ENCODE measurements at regions not wholly inside any gene's neighbourhood (a gene's known extent, or its start where the extent isn't known, plus 50 kb on each side); places are given as distances from the start of the nearest gene placed in this dataset.

GRCh38 chr3:46116996-46117395 lies 89.7 kb upstream of the XCR1 start:
- no peak overlapping the region for H3K4me3 ChIP-seq (ENCODE audit: low read depth in 1 of 2, low read length in 2 of 2)
- peaks cover 0 to 5% of the 10 kb centered on the region in 2 donors for H3K27me3 ChIP-seq (ENCODE audit: control insufficient read depth in 1 of 2, insufficient read depth in 2 of 2, low read length in 2 of 2)
- no peaks in the 10 kb centered on the region for H3K9me3 ChIP-seq (ENCODE audit: control insufficient read depth in 1 of 2, low read length in 2 of 2)
- H3K4me1 ChIP-seq (ENCODE audit: control insufficient read depth in 1 of 2, insufficient read depth in 2 of 2, low read length in 2 of 2): peaks cover 0 to 10% of the 10 kb centered on the region in 2 donors
- no peak overlapping the region for H3K9ac ChIP-seq (ENCODE audit: low read depth in 1 of 2, low read length in 2 of 2)
- H3K27ac ChIP-seq (ENCODE audit: low read depth, low read length): no peak overlapping the region
- no peaks in the 10 kb centered on the region for H3K36me3 ChIP-seq (ENCODE audit: control insufficient read depth in 1 of 2, insufficient read depth in 2 of 2, low read length in 2 of 2)

GRCh38 chr3:46114323-46114988 lies 87.2 kb upstream of the XCR1 start:
- Histone ChIP-seq H3K4me3 (ENCODE audit: low read depth in 1 of 2, low read length in 2 of 2) (no peak overlapping the region), H3K27me3 (ENCODE audit: control insufficient read depth in 1 of 2, insufficient read depth in 2 of 2, low read length in 2 of 2) (no peaks in the 10 kb centered on the region), H3K36me3 (ENCODE audit: control insufficient read depth in 1 of 2, insufficient read depth in 2 of 2, low read length in 2 of 2) (no peaks in the 10 kb centered on the region), H3K27ac (ENCODE audit: low read depth, low read length) (no peak overlapping the region), H3K9me3 (ENCODE audit: control insufficient read depth in 1 of 2, low read length in 2 of 2) (no peaks in the 10 kb centered on the region), H3K9ac (ENCODE audit: low read depth in 1 of 2, low read length in 2 of 2) (no peak overlapping the region), H3K4me1 (ENCODE audit: control insufficient read depth in 1 of 2, insufficient read depth in 2 of 2, low read length in 2 of 2) (peaks cover 4 to 22% of the 10 kb centered on the region in 2 donors)

GRCh38 chr3:46113608-46114007 lies 86.3 kb upstream of the XCR1 start:
- no peak overlapping the region for H3K27ac ChIP-seq (ENCODE audit: low read depth, low read length)
- no peaks in the 10 kb centered on the region for H3K9me3 ChIP-seq (ENCODE audit: control insufficient read depth in 1 of 2, low read length in 2 of 2)

GRCh38 chr3:46112984-46113383 lies 85.7 kb upstream of the XCR1 start:
- H3K27ac ChIP-seq (ENCODE audit: low read depth, low read length): no peak overlapping the region

More at GRCh38 chr3:46113608-46114007, 86.3 kb upstream of the XCR1 start:
- no peaks in the 10 kb centered on the region for H3K27me3 ChIP-seq (ENCODE audit: control insufficient read depth in 1 of 2, insufficient read depth in 2 of 2, low read length in 2 of 2)
- H3K36me3 ChIP-seq (ENCODE audit: control insufficient read depth in 1 of 2, insufficient read depth in 2 of 2, low read length in 2 of 2): no peaks in the 10 kb centered on the region
- H3K4me3 ChIP-seq (ENCODE audit: low read depth in 1 of 2, low read length in 2 of 2): no peak overlapping the region
- H3K4me1 ChIP-seq (ENCODE audit: control insufficient read depth in 1 of 2, insufficient read depth in 2 of 2, low read length in 2 of 2): peaks cover 8 to 31% of the 10 kb centered on the region in 2 donors
- no peak overlapping the region for H3K9ac ChIP-seq (ENCODE audit: low read depth in 1 of 2, low read length in 2 of 2)

GRCh38 chr3:46112296-46112695 lies 85.0 kb upstream of the XCR1 start:
- no peaks in the 10 kb centered on the region for H3K9me3 ChIP-seq (ENCODE audit: control insufficient read depth in 1 of 2, low read length in 2 of 2)
- peaks cover 11 to 37% of the 10 kb centered on the region in 2 donors for H3K4me1 ChIP-seq (ENCODE audit: control insufficient read depth in 1 of 2, insufficient read depth in 2 of 2, low read length in 2 of 2)
- no peaks in the 10 kb centered on the region for H3K27me3 ChIP-seq (ENCODE audit: control insufficient read depth in 1 of 2, insufficient read depth in 2 of 2, low read length in 2 of 2)
- H3K9ac ChIP-seq (ENCODE audit: low read depth in 1 of 2, low read length in 2 of 2): no peak overlapping the region
- H3K27ac ChIP-seq (ENCODE audit: low read depth, low read length): no peak overlapping the region
- H3K36me3 ChIP-seq (ENCODE audit: control insufficient read depth in 1 of 2, insufficient read depth in 2 of 2, low read length in 2 of 2): no peaks in the 10 kb centered on the region
- H3K4me3 ChIP-seq (ENCODE audit: low read depth in 1 of 2, low read length in 2 of 2): no peak overlapping the region

More at GRCh38 chr3:46112984-46113383, 85.7 kb upstream of the XCR1 start:
- no peak overlapping the region for H3K4me3 ChIP-seq (ENCODE audit: low read depth in 1 of 2, low read length in 2 of 2)
- H3K4me1 ChIP-seq (ENCODE audit: control insufficient read depth in 1 of 2, insufficient read depth in 2 of 2, low read length in 2 of 2): peaks cover 11 to 37% of the 10 kb centered on the region in 2 donors
- no peaks in the 10 kb centered on the region for H3K36me3 ChIP-seq (ENCODE audit: control insufficient read depth in 1 of 2, insufficient read depth in 2 of 2, low read length in 2 of 2)
- H3K9me3 ChIP-seq (ENCODE audit: control insufficient read depth in 1 of 2, low read length in 2 of 2): no peaks in the 10 kb centered on the region
- H3K27me3 ChIP-seq (ENCODE audit: control insufficient read depth in 1 of 2, insufficient read depth in 2 of 2, low read length in 2 of 2): no peaks in the 10 kb centered on the region
- no peak overlapping the region for H3K9ac ChIP-seq (ENCODE audit: low read depth in 1 of 2, low read length in 2 of 2)

GRCh38 chr3:46110701-46111493 lies 83.6 kb upstream of the XCR1 start:
- Histone ChIP-seq H3K9ac (ENCODE audit: low read depth in 1 of 2, low read length in 2 of 2) (no peak overlapping the region), H3K27me3 (ENCODE audit: control insufficient read depth in 1 of 2, insufficient read depth in 2 of 2, low read length in 2 of 2) (no peaks in the 10 kb centered on the region), H3K27ac (ENCODE audit: low read depth, low read length) (no peak overlapping the region), H3K36me3 (ENCODE audit: control insufficient read depth in 1 of 2, insufficient read depth in 2 of 2, low read length in 2 of 2) (no peaks in the 10 kb centered on the region), H3K4me3 (ENCODE audit: low read depth in 1 of 2, low read length in 2 of 2) (peak overlapping the region; percentile 6 to 22), H3K4me1 (ENCODE audit: control insufficient read depth in 1 of 2, insufficient read depth in 2 of 2, low read length in 2 of 2) (peaks cover 11 to 32% of the 10 kb centered on the region in 2 donors), H3K9me3 (ENCODE audit: control insufficient read depth in 1 of 2, low read length in 2 of 2) (no peaks in the 10 kb centered on the region)

- Histone ChIP-seq H3K27ac (ENCODE audit: low read depth, low read length) (no peak overlapping the region), H3K36me3 (ENCODE audit: control insufficient read depth in 1 of 2, insufficient read depth in 2 of 2, low read length in 2 of 2) (no peaks in the 10 kb centered on the region), H3K4me1 (ENCODE audit: control insufficient read depth in 1 of 2, insufficient read depth in 2 of 2, low read length in 2 of 2) (peaks cover 11 to 42% of the 10 kb centered on the region in 2 donors), H3K4me3 (ENCODE audit: low read depth in 1 of 2, low read length in 2 of 2) (no peak overlapping the region), H3K27me3 (ENCODE audit: control insufficient read depth in 1 of 2, insufficient read depth in 2 of 2, low read length in 2 of 2) (no peaks in the 10 kb centered on the region), H3K9me3 (ENCODE audit: control insufficient read depth in 1 of 2, low read length in 2 of 2) (no peaks in the 10 kb centered on the region), H3K9ac (ENCODE audit: low read depth in 1 of 2, low read length in 2 of 2) (no peak overlapping the region)
Measured at GRCh38 chr3:46107682-46108081, 80.4 kb upstream of the XCR1 start.

GRCh38 chr3:46105306-46105919 lies 78.1 kb upstream of the XCR1 start:
- no peaks in the 10 kb centered on the region for H3K36me3 ChIP-seq (ENCODE audit: control insufficient read depth in 1 of 2, insufficient read depth in 2 of 2, low read length in 2 of 2)
- H3K9me3 ChIP-seq (ENCODE audit: control insufficient read depth in 1 of 2, low read length in 2 of 2): no peaks in the 10 kb centered on the region
- no peak overlapping the region for H3K9ac ChIP-seq (ENCODE audit: low read depth in 1 of 2, low read length in 2 of 2)
- H3K27me3 ChIP-seq (ENCODE audit: control insufficient read depth in 1 of 2, insufficient read depth in 2 of 2, low read length in 2 of 2): no peaks in the 10 kb centered on the region
- peaks cover 7 to 36% of the 10 kb centered on the region in 2 donors for H3K4me1 ChIP-seq (ENCODE audit: control insufficient read depth in 1 of 2, insufficient read depth in 2 of 2, low read length in 2 of 2)
- H3K27ac ChIP-seq (ENCODE audit: low read depth, low read length): no peak overlapping the region
- H3K4me3 ChIP-seq (ENCODE audit: low read depth in 1 of 2, low read length in 2 of 2): no peak overlapping the region

- Histone ChIP-seq H3K27me3 (ENCODE audit: control insufficient read depth in 1 of 2, insufficient read depth in 2 of 2, low read length in 2 of 2) (no peaks in the 10 kb centered on the region), H3K9ac (ENCODE audit: low read depth in 1 of 2, low read length in 2 of 2) (no peak overlapping the region), H3K9me3 (ENCODE audit: control insufficient read depth in 1 of 2, low read length in 2 of 2) (no peaks in the 10 kb centered on the region), H3K27ac (ENCODE audit: low read depth, low read length) (no peak overlapping the region), H3K4me3 (ENCODE audit: low read depth in 1 of 2, low read length in 2 of 2) (no peak overlapping the region), H3K4me1 (ENCODE audit: control insufficient read depth in 1 of 2, insufficient read depth in 2 of 2, low read length in 2 of 2) (peaks cover 7 to 33% of the 10 kb centered on the region in 2 donors), H3K36me3 (ENCODE audit: control insufficient read depth in 1 of 2, insufficient read depth in 2 of 2, low read length in 2 of 2) (no peaks in the 10 kb centered on the region)
Measured at GRCh38 chr3:46104706-46105105, 77.4 kb upstream of the XCR1 start.

- Histone ChIP-seq H3K27me3 (ENCODE audit: control insufficient read depth in 1 of 2, insufficient read depth in 2 of 2, low read length in 2 of 2) (no peaks in the 10 kb centered on the region), H3K4me1 (ENCODE audit: control insufficient read depth in 1 of 2, insufficient read depth in 2 of 2, low read length in 2 of 2) (peaks cover 11 to 26% of the 10 kb centered on the region in 2 donors), H3K36me3 (ENCODE audit: control insufficient read depth in 1 of 2, insufficient read depth in 2 of 2, low read length in 2 of 2) (no peaks in the 10 kb centered on the region), H3K4me3 (ENCODE audit: low read depth in 1 of 2, low read length in 2 of 2) (no peak overlapping the region), H3K9me3 (ENCODE audit: control insufficient read depth in 1 of 2, low read length in 2 of 2) (no peaks in the 10 kb centered on the region), H3K27ac (ENCODE audit: low read depth, low read length) (no peak overlapping the region), H3K9ac (ENCODE audit: low read depth in 1 of 2, low read length in 2 of 2) (no peak overlapping the region)
Measured at GRCh38 chr3:46102780-46103130, 75.5 kb upstream of the XCR1 start.
